ENCODE measurements at regions not wholly inside any gene's neighbourhood (a gene's known extent, or its start where the extent isn't known, plus 50 kb on each side); places are given as distances from the start of the nearest gene placed in this dataset.
"Not testable (repeated sequence)": the region's sequence is repeated elsewhere in the genome, so short reads cannot be mapped to it uniquely, and the experiment has no call there.

DNA sequence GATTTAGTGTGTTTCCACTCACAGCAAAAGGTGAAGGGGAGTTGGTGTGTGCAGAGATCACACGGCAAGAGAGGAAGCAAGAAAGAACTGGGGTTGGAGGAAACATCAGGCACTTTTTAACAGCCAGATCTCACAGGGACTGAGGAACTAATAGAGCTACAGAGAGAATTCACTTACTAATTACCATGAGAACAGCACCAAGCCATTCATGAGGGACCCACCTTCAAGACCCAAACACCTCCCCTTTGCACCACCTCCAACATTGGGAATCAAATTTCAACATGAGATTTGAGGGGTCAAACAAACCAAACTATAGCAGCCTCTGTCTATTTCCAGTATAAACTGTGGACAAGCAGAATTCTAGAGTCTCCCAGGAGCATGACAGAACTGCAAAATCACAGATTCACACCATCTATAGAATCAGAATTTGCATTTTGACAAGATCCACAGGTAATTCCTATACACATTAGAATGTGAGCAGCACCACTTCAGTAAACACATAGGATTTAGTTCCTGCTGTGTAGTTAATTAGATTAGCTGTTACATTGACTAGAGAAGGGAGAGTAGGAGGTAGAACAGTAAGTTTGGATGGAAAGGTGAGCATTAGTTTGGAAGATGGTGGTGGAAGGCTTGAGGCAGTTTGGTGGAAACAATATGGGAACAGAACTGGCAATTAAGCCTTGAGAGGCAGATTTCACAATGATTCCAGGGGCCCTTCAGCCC, 311.7 kb downstream of the NSUN3 start:
- Mint-ChIP-seq H3K4me3 (no peak overlapping the region), H3K9me3 (peaks cover 14% of the 10 kb centered on the region), H3K36me3 (no peaks in the 10 kb centered on the region; the same call in 1 of the 2 replicates), H3K27me3 (ENCODE audit: low read depth) (no peaks in the 10 kb centered on the region; the same call in 1 of the 2 replicates), H3K4me1 (peaks cover 41% of the 10 kb centered on the region), H3K27ac (peak overlapping the region; percentile 85)
- ChIA-PET POLR2A (no interaction called here), CTCF (no interaction called here)
- DNase-seq (ENCODE audit: low spot score): no peak
- TF ChIP-seq, protein P1, sequence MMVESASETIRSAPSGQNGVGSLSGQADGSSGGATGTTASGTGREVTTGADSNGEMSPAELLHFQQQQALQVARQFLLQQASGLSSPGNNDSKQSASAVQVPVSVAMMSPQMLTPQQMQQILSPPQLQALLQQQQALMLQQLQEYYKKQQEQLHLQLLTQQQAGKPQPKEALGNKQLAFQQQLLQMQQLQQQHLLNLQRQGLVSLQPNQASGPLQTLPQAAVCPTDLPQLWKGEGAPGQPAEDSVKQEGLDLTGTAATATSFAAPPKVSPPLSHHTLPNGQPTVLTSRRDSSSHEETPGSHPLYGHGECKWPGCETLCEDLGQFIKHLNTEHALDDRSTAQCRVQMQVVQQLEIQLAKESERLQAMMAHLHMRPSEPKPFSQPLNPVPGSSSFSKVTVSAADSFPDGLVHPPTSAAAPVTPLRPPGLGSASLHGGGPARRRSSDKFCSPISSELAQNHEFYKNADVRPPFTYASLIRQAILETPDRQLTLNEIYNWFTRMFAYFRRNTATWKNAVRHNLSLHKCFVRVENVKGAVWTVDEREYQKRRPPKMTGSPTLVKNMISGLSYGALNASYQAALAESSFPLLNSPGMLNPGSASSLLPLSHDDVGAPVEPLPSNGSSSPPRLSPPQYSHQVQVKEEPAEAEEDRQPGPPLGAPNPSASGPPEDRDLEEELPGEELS (CRISPR knock-in tag; IDR thresholded peaks at IDR 0.05): peak; percentile 40; the same call in 1 of the 2 replicates
- TF ChIP-seq ELF4 (CRISPR knock-in tag; IDR thresholded peaks at IDR 0.05; ENCODE audit: low read depth): no peak
- peak; percentile 64; the same call in 1 of the 2 replicates for TF ChIP-seq ZNF121 (CRISPR knock-in tag; IDR thresholded peaks at IDR 0.05)
- ATAC-seq: peak; percentile 94

DNA sequence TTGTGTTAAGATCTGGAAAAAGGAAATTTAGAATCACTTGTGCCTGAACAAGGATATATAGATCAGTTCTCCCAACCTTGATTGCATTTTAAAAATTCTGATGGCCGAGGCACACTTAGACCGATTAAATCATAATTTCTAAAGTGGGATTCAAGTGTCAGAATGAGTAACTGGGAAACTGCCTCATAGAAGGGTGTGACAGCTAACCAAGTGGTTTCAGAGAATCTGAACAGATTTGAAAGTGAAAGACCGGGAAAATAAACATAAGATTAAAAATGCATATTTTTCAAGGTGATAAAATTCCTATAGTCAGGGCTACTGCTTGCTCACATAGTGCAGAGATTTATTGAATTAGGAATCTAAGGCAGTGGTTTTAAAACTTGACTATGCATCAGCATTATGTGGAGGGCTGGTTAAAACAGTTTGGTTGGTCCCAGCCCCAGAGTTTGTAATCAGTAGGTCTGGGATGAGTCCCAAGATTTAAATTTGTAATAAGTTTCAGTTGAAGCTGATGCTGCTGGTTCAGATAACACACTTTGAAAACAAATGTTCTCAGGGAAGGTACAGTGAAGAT, 314.3 kb downstream of the NSUN3 start:
- H3K9me3 Mint-ChIP-seq; POLR2A ChIA-PET; H3K4me3 Mint-ChIP-seq; H3K27me3 Mint-ChIP-seq (ENCODE audit: low read depth); CTCF ChIA-PET; H3K36me3 Mint-ChIP-seq; ATAC-seq; H3K27ac Mint-ChIP-seq; DNase-seq (ENCODE audit: low spot score): not testable (repeated sequence)
- peaks cover 41% of the 10 kb centered on the region for H3K4me1 Mint-ChIP-seq

DNA sequence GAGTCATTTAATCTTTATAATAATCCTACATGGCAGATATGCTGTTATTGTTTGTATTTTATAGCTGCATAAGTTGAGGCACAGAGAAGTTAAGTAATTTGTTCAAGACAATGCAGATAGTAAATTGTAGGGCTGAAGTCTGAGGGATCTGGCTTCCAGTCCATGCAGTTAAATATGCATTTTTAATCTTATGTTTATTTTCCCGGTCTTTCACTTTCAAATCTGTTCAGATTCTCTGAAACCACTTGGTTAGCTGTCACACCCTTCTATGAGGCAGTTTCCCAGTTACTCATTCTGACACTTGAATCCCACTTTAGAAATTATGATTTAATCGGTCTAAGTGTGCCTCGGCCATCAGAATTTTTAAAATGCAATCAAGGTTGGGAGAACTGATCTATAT, 315.0 kb downstream of the NSUN3 start:
- not testable (repeated sequence) for ATAC-seq

DNA sequence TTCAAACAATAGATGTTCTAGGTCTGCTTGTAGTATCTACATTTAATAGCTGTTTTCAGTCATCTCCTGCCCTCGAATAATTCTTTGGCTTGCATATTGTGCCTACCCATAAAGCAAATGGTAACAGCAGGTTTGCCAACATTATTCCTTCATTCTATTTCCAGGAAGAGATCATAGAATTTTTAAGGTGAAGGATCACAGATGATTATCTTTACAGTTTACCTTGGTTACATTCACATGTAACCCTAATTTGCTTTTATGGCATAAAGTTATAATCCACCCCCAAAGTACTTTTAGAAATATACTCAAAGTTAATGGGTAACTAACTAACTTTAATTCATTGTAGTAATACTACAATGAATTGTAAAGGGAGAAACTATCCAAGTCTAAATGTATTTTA, 315.5 kb downstream of the NSUN3 start:
- Mint-ChIP-seq H3K9me3 (no peaks in the 10 kb centered on the region), H3K4me3 (no peak overlapping the region), H3K36me3 (no peaks in the 10 kb centered on the region), H3K27me3 (ENCODE audit: low read depth) (no peaks in the 10 kb centered on the region; the same call in 1 of the 2 replicates), H3K27ac (no peak overlapping the region), H3K4me1 (peaks cover 36% of the 10 kb centered on the region)
- ChIA-PET CTCF (no interaction called here), POLR2A (no interaction called here)
- DNase-seq (ENCODE audit: low spot score): no peak
- no peak for ATAC-seq
- TF ChIP-seq, protein P2, sequence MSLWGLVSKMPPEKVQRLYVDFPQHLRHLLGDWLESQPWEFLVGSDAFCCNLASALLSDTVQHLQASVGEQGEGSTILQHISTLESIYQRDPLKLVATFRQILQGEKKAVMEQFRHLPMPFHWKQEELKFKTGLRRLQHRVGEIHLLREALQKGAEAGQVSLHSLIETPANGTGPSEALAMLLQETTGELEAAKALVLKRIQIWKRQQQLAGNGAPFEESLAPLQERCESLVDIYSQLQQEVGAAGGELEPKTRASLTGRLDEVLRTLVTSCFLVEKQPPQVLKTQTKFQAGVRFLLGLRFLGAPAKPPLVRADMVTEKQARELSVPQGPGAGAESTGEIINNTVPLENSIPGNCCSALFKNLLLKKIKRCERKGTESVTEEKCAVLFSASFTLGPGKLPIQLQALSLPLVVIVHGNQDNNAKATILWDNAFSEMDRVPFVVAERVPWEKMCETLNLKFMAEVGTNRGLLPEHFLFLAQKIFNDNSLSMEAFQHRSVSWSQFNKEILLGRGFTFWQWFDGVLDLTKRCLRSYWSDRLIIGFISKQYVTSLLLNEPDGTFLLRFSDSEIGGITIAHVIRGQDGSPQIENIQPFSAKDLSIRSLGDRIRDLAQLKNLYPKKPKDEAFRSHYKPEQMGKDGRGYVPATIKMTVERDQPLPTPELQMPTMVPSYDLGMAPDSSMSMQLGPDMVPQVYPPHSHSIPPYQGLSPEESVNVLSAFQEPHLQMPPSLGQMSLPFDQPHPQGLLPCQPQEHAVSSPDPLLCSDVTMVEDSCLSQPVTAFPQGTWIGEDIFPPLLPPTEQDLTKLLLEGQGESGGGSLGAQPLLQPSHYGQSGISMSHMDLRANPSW (CRISPR knock-in tag; conservative IDR thresholded peaks at IDR 0.05; ENCODE audit: low read depth): no peak
- TF ChIP-seq, protein P3, sequence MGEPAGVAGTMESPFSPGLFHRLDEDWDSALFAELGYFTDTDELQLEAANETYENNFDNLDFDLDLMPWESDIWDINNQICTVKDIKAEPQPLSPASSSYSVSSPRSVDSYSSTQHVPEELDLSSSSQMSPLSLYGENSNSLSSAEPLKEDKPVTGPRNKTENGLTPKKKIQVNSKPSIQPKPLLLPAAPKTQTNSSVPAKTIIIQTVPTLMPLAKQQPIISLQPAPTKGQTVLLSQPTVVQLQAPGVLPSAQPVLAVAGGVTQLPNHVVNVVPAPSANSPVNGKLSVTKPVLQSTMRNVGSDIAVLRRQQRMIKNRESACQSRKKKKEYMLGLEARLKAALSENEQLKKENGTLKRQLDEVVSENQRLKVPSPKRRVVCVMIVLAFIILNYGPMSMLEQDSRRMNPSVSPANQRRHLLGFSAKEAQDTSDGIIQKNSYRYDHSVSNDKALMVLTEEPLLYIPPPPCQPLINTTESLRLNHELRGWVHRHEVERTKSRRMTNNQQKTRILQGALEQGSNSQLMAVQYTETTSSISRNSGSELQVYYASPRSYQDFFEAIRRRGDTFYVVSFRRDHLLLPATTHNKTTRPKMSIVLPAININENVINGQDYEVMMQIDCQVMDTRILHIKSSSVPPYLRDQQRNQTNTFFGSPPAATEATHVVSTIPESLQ (CRISPR knock-in tag; IDR thresholded peaks at IDR 0.05): no peak
- TF ChIP-seq, protein P4, sequence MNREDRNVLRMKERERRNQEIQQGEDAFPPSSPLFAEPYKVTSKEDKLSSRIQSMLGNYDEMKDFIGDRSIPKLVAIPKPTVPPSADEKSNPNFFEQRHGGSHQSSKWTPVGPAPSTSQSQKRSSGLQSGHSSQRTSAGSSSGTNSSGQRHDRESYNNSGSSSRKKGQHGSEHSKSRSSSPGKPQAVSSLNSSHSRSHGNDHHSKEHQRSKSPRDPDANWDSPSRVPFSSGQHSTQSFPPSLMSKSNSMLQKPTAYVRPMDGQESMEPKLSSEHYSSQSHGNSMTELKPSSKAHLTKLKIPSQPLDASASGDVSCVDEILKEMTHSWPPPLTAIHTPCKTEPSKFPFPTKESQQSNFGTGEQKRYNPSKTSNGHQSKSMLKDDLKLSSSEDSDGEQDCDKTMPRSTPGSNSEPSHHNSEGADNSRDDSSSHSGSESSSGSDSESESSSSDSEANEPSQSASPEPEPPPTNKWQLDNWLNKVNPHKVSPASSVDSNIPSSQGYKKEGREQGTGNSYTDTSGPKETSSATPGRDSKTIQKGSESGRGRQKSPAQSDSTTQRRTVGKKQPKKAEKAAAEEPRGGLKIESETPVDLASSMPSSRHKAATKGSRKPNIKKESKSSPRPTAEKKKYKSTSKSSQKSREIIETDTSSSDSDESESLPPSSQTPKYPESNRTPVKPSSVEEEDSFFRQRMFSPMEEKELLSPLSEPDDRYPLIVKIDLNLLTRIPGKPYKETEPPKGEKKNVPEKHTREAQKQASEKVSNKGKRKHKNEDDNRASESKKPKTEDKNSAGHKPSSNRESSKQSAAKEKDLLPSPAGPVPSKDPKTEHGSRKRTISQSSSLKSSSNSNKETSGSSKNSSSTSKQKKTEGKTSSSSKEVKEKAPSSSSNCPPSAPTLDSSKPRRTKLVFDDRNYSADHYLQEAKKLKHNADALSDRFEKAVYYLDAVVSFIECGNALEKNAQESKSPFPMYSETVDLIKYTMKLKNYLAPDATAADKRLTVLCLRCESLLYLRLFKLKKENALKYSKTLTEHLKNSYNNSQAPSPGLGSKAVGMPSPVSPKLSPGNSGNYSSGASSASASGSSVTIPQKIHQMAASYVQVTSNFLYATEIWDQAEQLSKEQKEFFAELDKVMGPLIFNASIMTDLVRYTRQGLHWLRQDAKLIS (CRISPR knock-in tag; IDR thresholded peaks at IDR 0.05; ENCODE audit: borderline replicate concordance): no peak
- TF ChIP-seq, protein P5, sequence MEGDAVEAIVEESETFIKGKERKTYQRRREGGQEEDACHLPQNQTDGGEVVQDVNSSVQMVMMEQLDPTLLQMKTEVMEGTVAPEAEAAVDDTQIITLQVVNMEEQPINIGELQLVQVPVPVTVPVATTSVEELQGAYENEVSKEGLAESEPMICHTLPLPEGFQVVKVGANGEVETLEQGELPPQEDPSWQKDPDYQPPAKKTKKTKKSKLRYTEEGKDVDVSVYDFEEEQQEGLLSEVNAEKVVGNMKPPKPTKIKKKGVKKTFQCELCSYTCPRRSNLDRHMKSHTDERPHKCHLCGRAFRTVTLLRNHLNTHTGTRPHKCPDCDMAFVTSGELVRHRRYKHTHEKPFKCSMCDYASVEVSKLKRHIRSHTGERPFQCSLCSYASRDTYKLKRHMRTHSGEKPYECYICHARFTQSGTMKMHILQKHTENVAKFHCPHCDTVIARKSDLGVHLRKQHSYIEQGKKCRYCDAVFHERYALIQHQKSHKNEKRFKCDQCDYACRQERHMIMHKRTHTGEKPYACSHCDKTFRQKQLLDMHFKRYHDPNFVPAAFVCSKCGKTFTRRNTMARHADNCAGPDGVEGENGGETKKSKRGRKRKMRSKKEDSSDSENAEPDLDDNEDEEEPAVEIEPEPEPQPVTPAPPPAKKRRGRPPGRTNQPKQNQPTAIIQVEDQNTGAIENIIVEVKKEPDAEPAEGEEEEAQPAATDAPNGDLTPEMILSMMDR (IDR thresholded peaks at IDR 0.05): no peak
- TF ChIP-seq, protein P6, sequence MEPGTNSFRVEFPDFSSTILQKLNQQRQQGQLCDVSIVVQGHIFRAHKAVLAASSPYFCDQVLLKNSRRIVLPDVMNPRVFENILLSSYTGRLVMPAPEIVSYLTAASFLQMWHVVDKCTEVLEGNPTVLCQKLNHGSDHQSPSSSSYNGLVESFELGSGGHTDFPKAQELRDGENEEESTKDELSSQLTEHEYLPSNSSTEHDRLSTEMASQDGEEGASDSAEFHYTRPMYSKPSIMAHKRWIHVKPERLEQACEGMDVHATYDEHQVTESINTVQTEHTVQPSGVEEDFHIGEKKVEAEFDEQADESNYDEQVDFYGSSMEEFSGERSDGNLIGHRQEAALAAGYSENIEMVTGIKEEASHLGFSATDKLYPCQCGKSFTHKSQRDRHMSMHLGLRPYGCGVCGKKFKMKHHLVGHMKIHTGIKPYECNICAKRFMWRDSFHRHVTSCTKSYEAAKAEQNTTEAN (CRISPR knock-in tag; IDR thresholded peaks at IDR 0.05): no peak
- TF ChIP-seq, protein P7, sequence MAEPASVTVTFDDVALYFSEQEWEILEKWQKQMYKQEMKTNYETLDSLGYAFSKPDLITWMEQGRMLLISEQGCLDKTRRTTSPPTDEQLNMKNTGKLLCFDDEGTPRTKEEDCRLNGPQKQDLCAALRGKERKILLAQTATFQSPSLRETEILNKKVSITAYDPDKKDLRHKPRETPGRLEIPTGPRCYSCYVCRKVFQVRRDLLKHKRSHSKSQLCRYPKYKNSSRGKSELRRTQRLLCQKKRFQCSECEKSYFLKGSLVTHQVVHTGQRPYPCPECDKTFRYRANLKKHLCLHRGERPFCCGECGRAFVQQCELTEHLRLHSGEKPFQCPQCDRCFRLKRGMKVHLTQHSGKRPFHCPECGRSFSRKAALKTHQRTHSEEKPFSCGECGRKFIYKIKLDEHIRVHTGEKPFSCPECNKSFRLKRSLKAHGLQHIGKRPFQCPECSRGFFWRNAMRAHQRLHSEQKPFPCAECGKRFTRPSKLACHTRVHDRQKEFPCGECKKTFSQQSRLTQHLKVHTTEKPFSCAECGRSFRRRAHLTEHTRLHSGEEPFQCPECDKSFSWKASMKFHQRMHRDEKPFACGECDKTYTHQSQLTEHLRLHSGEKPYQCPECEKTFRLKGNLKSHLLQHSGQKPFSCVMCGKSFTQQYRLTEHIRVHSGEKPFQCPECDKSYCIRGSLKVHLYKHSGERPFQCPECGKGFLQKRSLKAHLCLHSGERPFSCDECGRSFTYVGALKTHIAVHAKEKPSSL (CRISPR knock-in tag; conservative IDR thresholded peaks at IDR 0.05): no peak

More for the DNA sequence above, 315.0 kb downstream of the NSUN3 start:
- H3K27me3 Mint-ChIP-seq (ENCODE audit: low read depth); H3K27ac Mint-ChIP-seq; DNase-seq (ENCODE audit: low spot score); POLR2A ChIA-PET; H3K4me3 Mint-ChIP-seq; CTCF ChIA-PET; H3K36me3 Mint-ChIP-seq; H3K9me3 Mint-ChIP-seq: not testable (repeated sequence)
- peaks cover 40% of the 10 kb centered on the region for H3K4me1 Mint-ChIP-seq

Measured in WTC11 (cell line).